Caco-2 (cell line): ENCODE measurements at regions not wholly inside any gene's neighbourhood (a gene's known extent, or its start where the extent isn't known, plus 50 kb on each side); places are given as distances from the start of the nearest gene placed in this dataset.

ENCODE experiments used
- BruUV-seq: library from RNA; stranded (reverse); fragments of 400-500 nt; replicated peaks from 2 replicates; lab custom pipeline; 2021; lab: Mats Ljungman, UMichigan
- CTCF ChIA-PET: fragments of 300-600 bp; sonication (Branson Sonifier 250); formaldehyde crosslinking; loops from one replicate; lab custom pipeline; 2022; ENCODE audit warnings: antibody characterized with exemption; lab: Charles Lee
- POLR2A ChIA-PET: fragments of 300-600 bp; sonication (Branson Sonifier 250); formaldehyde crosslinking; loops from one replicate; lab custom pipeline; 2022; ENCODE audit warnings: antibody characterized with exemption; lab: Charles Lee
- DNase-seq, 2 experiments: peaks; one replicate each; pipeline versions ENCODE4 v3.0.0 to v3.0.0-alpha.2; 2020 to 2022
- H3K27me3 ChIP-seq: replicated peaks from 2 replicates; pipeline ENCODE4 v1.6.0; 2011; ENCODE audit warnings: low read length; ENCODE audit not compliant: control insufficient read depth, insufficient read depth
- H3K36me3 ChIP-seq: 2 replicates; pipeline ENCODE4 v1.5.1; 2011; ENCODE audit warnings: low read length; ENCODE audit not compliant: control insufficient read depth, insufficient read depth
- H3K4me1 ChIP-seq: fragments of 250-450 bp; sonication (Bioruptor Pico); 2 replicates; pipeline ENCODE4 v1.5.1; 2020; ENCODE audit warnings: mild to moderate bottlenecking
- H3K4me3 ChIP-seq: 2 replicates; pipeline ENCODE4 v1.5.1; 2011; ENCODE audit warnings: low read depth, mild to moderate bottlenecking, control low read depth, low read length
- H3K9me3 ChIP-seq: fragments of 250-450 bp; sonication (Bioruptor Pico); 2 replicates; pipeline ENCODE4 v1.5.1; 2020; ENCODE audit warnings: mild to moderate bottlenecking, moderate library complexity
- H3K27ac Mint-ChIP-seq: one replicate; pipeline ENCODE4 v1.8.0; 2022; ENCODE audit warnings: mixed read lengths; ENCODE audit not compliant: unreplicated experiment
- H3K27me3 Mint-ChIP-seq: one replicate; pipeline ENCODE4 v1.8.0; 2022; ENCODE audit warnings: mixed read lengths; ENCODE audit not compliant: insufficient read depth, unreplicated experiment
- H3K36me3 Mint-ChIP-seq: one replicate; pipeline ENCODE4 v1.8.0; 2022; ENCODE audit warnings: mild to moderate bottlenecking, mixed read lengths; ENCODE audit not compliant: insufficient read depth, unreplicated experiment
- H3K4me1 Mint-ChIP-seq: one replicate; pipeline ENCODE4 v1.8.0; 2022; ENCODE audit warnings: low read depth, mixed read lengths; ENCODE audit not compliant: unreplicated experiment
- H3K4me3 Mint-ChIP-seq: one replicate; pipeline ENCODE4 v1.8.0; 2022; ENCODE audit warnings: mild to moderate bottlenecking, moderate library complexity, mixed read lengths; ENCODE audit not compliant: unreplicated experiment
- H3K9me3 Mint-ChIP-seq: one replicate; pipeline ENCODE4 v1.8.0; 2022; ENCODE audit warnings: mixed read lengths; ENCODE audit not compliant: unreplicated experiment
- intact Hi-C: fragments of 100-400 bp; cut with micrococcal nuclease; formaldehyde crosslinking; loops from one replicate; pipeline ENCODE4 v1.10.0; 2022; ENCODE audit not compliant: unreplicated experiment
- TF ChIP-seq, protein P1 (sequence below), 2 experiments: fragments of 200-600 bp in 1 of 2; IDR thresholded peaks; 1 replicate in 1 of 2; 2 replicates in 1 of 2; pipeline versions ENCODE4 v1.5.1 to v1.8.0; 2011 to 2022; ENCODE audit warnings: antibody characterized with exemption in 1 of 2, control low read depth in 1 of 2, inconsistent platforms in 1 of 2, low read depth in 1 of 2, low read length in 1 of 2, mild to moderate bottlenecking in 1 of 2, moderate library complexity in 1 of 2; ENCODE audit not compliant: insufficient read depth in 1 of 2, severe bottlenecking in 1 of 2, unreplicated experiment in 1 of 2

DNA sequence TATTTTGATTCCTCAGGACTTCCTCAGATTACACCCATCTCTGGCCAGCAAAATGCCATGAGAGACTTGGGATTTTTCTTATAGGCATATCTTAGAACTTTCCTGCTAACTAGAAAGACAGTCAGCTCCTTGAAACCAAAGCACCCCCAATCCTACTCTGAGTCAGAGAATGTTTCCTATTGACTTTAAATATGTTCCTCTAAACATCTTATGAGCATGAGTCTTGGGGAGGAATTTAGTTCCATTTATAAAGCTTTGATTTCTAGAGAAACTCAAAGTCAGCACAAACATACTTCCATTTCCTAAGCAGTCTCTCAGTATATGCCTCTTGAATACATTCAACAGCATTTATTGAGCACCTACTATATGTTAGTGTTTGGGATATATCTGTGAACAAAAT is 128.5 kb downstream of the INHBA start:
- intact Hi-C loops, result no loop called here
- Histone ChIP-seq H3K9me3 (no peaks in the 10 kb centered on the region), H3K4me3 (no peak overlapping the region), H3K4me1 (no peaks in the 10 kb centered on the region), H3K36me3 (no peaks in the 10 kb centered on the region), H3K27me3 (no peaks in the 10 kb centered on the region)
- no peaks in the 10 kb centered on the region for H3K4me1 Mint-ChIP-seq
- no peak for DNase-seq
- no peak overlapping the region for H3K27ac Mint-ChIP-seq
- ChIA-PET CTCF (no interaction called here), POLR2A (no interaction called here)
- TF ChIP-seq, protein P1, sequence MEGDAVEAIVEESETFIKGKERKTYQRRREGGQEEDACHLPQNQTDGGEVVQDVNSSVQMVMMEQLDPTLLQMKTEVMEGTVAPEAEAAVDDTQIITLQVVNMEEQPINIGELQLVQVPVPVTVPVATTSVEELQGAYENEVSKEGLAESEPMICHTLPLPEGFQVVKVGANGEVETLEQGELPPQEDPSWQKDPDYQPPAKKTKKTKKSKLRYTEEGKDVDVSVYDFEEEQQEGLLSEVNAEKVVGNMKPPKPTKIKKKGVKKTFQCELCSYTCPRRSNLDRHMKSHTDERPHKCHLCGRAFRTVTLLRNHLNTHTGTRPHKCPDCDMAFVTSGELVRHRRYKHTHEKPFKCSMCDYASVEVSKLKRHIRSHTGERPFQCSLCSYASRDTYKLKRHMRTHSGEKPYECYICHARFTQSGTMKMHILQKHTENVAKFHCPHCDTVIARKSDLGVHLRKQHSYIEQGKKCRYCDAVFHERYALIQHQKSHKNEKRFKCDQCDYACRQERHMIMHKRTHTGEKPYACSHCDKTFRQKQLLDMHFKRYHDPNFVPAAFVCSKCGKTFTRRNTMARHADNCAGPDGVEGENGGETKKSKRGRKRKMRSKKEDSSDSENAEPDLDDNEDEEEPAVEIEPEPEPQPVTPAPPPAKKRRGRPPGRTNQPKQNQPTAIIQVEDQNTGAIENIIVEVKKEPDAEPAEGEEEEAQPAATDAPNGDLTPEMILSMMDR (IDR thresholded peaks at IDR 0.05; ENCODE audit: insufficient read depth in 1 of 2, low read depth in 1 of 2, low read length in 1 of 2, severe bottlenecking in 1 of 2, unreplicated experiment in 1 of 2), result no peak
- no peaks in the 10 kb centered on the region for H3K27me3 Mint-ChIP-seq
- H3K36me3 Mint-ChIP-seq, result no peaks in the 10 kb centered on the region
- BruUV-seq, result no TSS peak
- H3K9me3 Mint-ChIP-seq, result no peaks in the 10 kb centered on the region
- H3K4me3 Mint-ChIP-seq, result no peak overlapping the region

DNA sequence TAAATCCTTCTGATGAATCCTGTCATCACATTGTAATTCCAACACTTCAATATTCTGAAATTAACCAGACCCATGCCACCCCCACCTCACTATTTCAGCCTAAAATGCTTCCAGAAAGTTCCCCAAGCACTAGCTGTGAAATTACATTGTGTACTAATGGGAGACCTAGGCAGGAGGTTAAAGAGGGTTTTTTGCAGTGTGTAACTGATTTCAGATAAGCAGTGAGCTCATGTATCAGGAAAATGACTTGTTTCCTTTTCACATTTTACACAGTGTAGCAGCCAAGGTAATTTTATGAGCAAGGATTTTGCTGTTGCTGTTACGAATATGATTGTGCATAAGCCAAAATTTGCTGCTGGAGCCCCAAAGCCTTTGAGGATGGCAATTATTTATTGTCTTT is 129.0 kb downstream of the INHBA start:
- intact Hi-C loops, result no loop called here
- TF ChIP-seq, protein P1 (IDR thresholded peaks at IDR 0.05; ENCODE audit: insufficient read depth in 1 of 2, low read depth in 1 of 2, low read length in 1 of 2, severe bottlenecking in 1 of 2, unreplicated experiment in 1 of 2), result no peak
- H3K4me3 Mint-ChIP-seq, result no peak overlapping the region
- BruUV-seq, result no TSS peak
- no peak for DNase-seq
- Histone ChIP-seq H3K27me3 (no peaks in the 10 kb centered on the region), H3K9me3 (no peaks in the 10 kb centered on the region), H3K4me1 (no peaks in the 10 kb centered on the region), H3K36me3 (no peaks in the 10 kb centered on the region), H3K4me3 (no peak overlapping the region)
- CTCF ChIA-PET, result no interaction called here
- no peaks in the 10 kb centered on the region for H3K9me3 Mint-ChIP-seq
- H3K4me1 Mint-ChIP-seq, result no peaks in the 10 kb centered on the region
- H3K27me3 Mint-ChIP-seq, result no peaks in the 10 kb centered on the region
- POLR2A ChIA-PET, result no interaction called here
- H3K27ac Mint-ChIP-seq, result no peak overlapping the region
- no peaks in the 10 kb centered on the region for H3K36me3 Mint-ChIP-seq

- Mint-ChIP-seq H3K4me3 (no peak overlapping the region), H3K9me3 (no peaks in the 10 kb centered on the region), H3K27me3 (no peaks in the 10 kb centered on the region), H3K4me1 (no peaks in the 10 kb centered on the region), H3K36me3 (no peaks in the 10 kb centered on the region), H3K27ac (no peak overlapping the region)
- H3K27me3 ChIP-seq, result no peaks in the 10 kb centered on the region
- POLR2A ChIA-PET, result no interaction called here
- BruUV-seq, result no TSS peak
- H3K36me3 ChIP-seq, result no peaks in the 10 kb centered on the region
- H3K9me3 ChIP-seq, result no peaks in the 10 kb centered on the region
- no peaks in the 10 kb centered on the region for H3K4me1 ChIP-seq
- no peak overlapping the region for H3K4me3 ChIP-seq
- intact Hi-C loops, result no loop called here
- DNase-seq, result no peak
- CTCF ChIA-PET, result no interaction called here
- TF ChIP-seq, protein P1 (IDR thresholded peaks at IDR 0.05; ENCODE audit: insufficient read depth in 1 of 2, low read depth in 1 of 2, low read length in 1 of 2, severe bottlenecking in 1 of 2, unreplicated experiment in 1 of 2), result no peak
Measured at GRCh38 chr7:41573443-41573842, 129.4 kb downstream of the INHBA start.
